Middle frontal gyrus (tissue), 1 donor: ENCODE measurements at regions not wholly inside any gene's neighbourhood (a gene's known extent, or its start where the extent isn't known, plus 50 kb on each side); places are given as distances from the start of the nearest gene placed in this dataset.
"Not testable (repeated sequence)": the region's sequence is repeated elsewhere in the genome, so short reads cannot be mapped to it uniquely, and the experiment has no call there.

Experiments used
- DNase-seq: peaks from one replicate; pipeline ENCODE4 v3.0.0-alpha.2; 2015; ENCODE audit warnings: low spot score; ENCODE audit errors: extremely low spot score

GRCh38 chr11:41519696-41520095 lies 60.2 kb upstream of the LRRC4C start:
- no peak for DNase-seq

- no peak for DNase-seq
Measured at GRCh38 chr11:41522391-41522790, 62.9 kb upstream of the LRRC4C start.

- no peak for DNase-seq
Measured at GRCh38 chr11:41522899-41523672, 63.6 kb upstream of the LRRC4C start.

- DNase-seq: no peak
Measured at GRCh38 chr11:41527530-41527929, 68.1 kb upstream of the LRRC4C start.

- DNase-seq: no peak
Measured at GRCh38 chr11:41532413-41532812, 73.0 kb upstream of the LRRC4C start.

- no peak for DNase-seq
Measured at GRCh38 chr11:41533761-41534160, 74.3 kb upstream of the LRRC4C start.

GRCh38 chr11:41534391-41534790 lies 74.9 kb upstream of the LRRC4C start:
- DNase-seq: no peak

- no peak for DNase-seq
Measured at GRCh38 chr11:41534861-41535260, 75.4 kb upstream of the LRRC4C start.

- no peak for DNase-seq
Measured at GRCh38 chr11:41536021-41536568, 76.6 kb upstream of the LRRC4C start.

- not testable (repeated sequence) for DNase-seq
Measured at GRCh38 chr11:41544902-41545301, 85.5 kb upstream of the LRRC4C start.

GRCh38 chr11:41578421-41579051 lies 119.1 kb upstream of the LRRC4C start:
- no peak for DNase-seq

GRCh38 chr11:41579546-41579945 lies 120.1 kb upstream of the LRRC4C start:
- no peak for DNase-seq

GRCh38 chr11:41609511-41609910 lies 150.1 kb upstream of the LRRC4C start:
- no peak for DNase-seq

- no peak for DNase-seq
Measured at GRCh38 chr11:41612415-41612814, 153.0 kb upstream of the LRRC4C start.

GRCh38 chr11:41613326-41613725 lies 153.9 kb upstream of the LRRC4C start:
- DNase-seq: no peak

- no peak for DNase-seq
Measured at GRCh38 chr11:41622707-41623359, 163.4 kb upstream of the LRRC4C start.

GRCh38 chr11:41659985-41660384 lies 200.5 kb upstream of the LRRC4C start:
- no peak for DNase-seq

- no peak for DNase-seq
Measured at GRCh38 chr11:41660585-41660984, 201.1 kb upstream of the LRRC4C start.

- no peak for DNase-seq
Measured at GRCh38 chr11:41665441-41666360, 206.2 kb upstream of the LRRC4C start.

GRCh38 chr11:41666951-41667653 lies 207.7 kb upstream of the LRRC4C start:
- no peak for DNase-seq
